K562 (cell line): ENCODE measurements at regions not wholly inside any gene's neighbourhood (a gene's known extent, or its start where the extent isn't known, plus 50 kb on each side); places are given as distances from the start of the nearest gene placed in this dataset.

Experiments
- ATAC-seq: fragments of 200-7000 bp; cut with Tn5 transposase; 3 replicates; pipeline ENCODE4 v1.9.1; 2020; ENCODE audit warnings: moderate library complexity
- BruUV-seq: library from RNA; stranded (reverse); fragments of 400-500 nt; replicated peaks from 2 replicates; lab custom pipeline; 2021; lab: Mats Ljungman, UMichigan
- CTCF ChIA-PET: fragments of 300-600 bp; formaldehyde crosslinking; extraction: SDS; loops from one replicate; lab custom pipeline; 2021; ENCODE audit warnings: low intra/inter-chr PET ratio; lab: Yijun Ruan, JAX
- POLR2A ChIA-PET: fragments of 300-600, 350-650 bp; sonication (Branson Sonifier 250); formaldehyde crosslinking; extraction: SDS; loops from one replicate; lab custom pipeline; 2021; ENCODE audit warnings: antibody characterized with exemption, inconsistent platforms; lab: Yijun Ruan, JAX
- DNase-seq, 4 experiments: peaks; one replicate each; pipeline versions ENCODE4 v3.0.0 to v3.0.0-alpha.2; 2011 to 2018; ENCODE audit warnings: low spot score in 3 of 4, mixed read lengths in 3 of 4; ENCODE audit errors: extremely low read depth in 1 of 4
- FAIRE-seq: peaks from 2 replicates; lab custom pipeline; 2011; peaks lifted over from hg19 to GRCh38; lab: Jason Lieb, UNC
- H2AFZ ChIP-seq: 2 replicates; pipeline ENCODE4 v1.6.0; 2011; ENCODE audit warnings: low read depth, low read length, control low read depth, inconsistent platforms
- H3K27ac ChIP-seq: fragments of 200-600 bp; 3 replicates; pipeline ENCODE4 v1.8.0; 2011; ENCODE audit warnings: low read depth, mild to moderate bottlenecking, control low read depth, inconsistent platforms, low read length, moderate library complexity, mixed read lengths; ENCODE audit errors: extremely low read depth
- H3K27me3 ChIP-seq, 2 experiments: fragments of 300-600 bp in 1 of 2; 2 replicates in 1 of 2; 3 replicates in 1 of 2; pipeline versions ENCODE4 v1.6.0 to v1.8.0; 2011; ENCODE audit warnings: inconsistent platforms in 2 of 2, low read length in 2 of 2, mild to moderate bottlenecking in 1 of 2, mixed read lengths in 1 of 2, moderate library complexity in 1 of 2; ENCODE audit not compliant: control insufficient read depth in 2 of 2, insufficient read depth in 2 of 2
- H3K36me3 ChIP-seq: fragments of 300-600 bp; 3 replicates; pipeline ENCODE4 v1.8.0; 2011; ENCODE audit warnings: mild to moderate bottlenecking, low read length, inconsistent platforms; ENCODE audit not compliant: control insufficient read depth, insufficient read depth
- H3K4me1 ChIP-seq, 2 experiments: fragments of 200-600 bp in 1 of 2; replicated peaks in 1 of 2; 2 replicates in 1 of 2; 3 replicates in 1 of 2; pipeline versions ENCODE4 v1.5.1 to v1.8.0; 2011; ENCODE audit warnings: inconsistent platforms in 2 of 2, low read length in 2 of 2, mild to moderate bottlenecking in 1 of 2, mixed read lengths in 1 of 2, moderate library complexity in 1 of 2; ENCODE audit not compliant: control insufficient read depth in 2 of 2, insufficient read depth in 2 of 2
- H3K4me2 ChIP-seq: 2 replicates; pipeline ENCODE4 v1.6.1; 2011; ENCODE audit warnings: low read length, control low read depth, inconsistent platforms, mixed read lengths; ENCODE audit not compliant: insufficient read depth
- H3K4me3 ChIP-seq: fragments of 200-600 bp; sonication (generic), shearing (Covaris generic); 2 replicates; pipeline ENCODE4 v1.5.1; 2016; ENCODE audit warnings: control low read depth, inconsistent platforms
- H3K79me2 ChIP-seq: fragments of 200-600 bp; 3 replicates; pipeline ENCODE4 v1.8.0; 2011; ENCODE audit warnings: low read length, inconsistent platforms; ENCODE audit not compliant: control insufficient read depth, insufficient read depth
- H3K9ac ChIP-seq, 2 experiments: 2 replicates each; pipeline versions ENCODE4 v1.6.0 to v1.6.1; 2011; ENCODE audit warnings: low read depth in 2 of 2, low read length in 2 of 2, control low read depth in 1 of 2, inconsistent platforms in 1 of 2, mild to moderate bottlenecking in 1 of 2, mixed read lengths in 1 of 2; ENCODE audit not compliant: insufficient read depth in 1 of 2
- H3K9me1 ChIP-seq: one replicate; pipeline ENCODE4 v1.6.0; 2011; ENCODE audit warnings: inconsistent platforms, mild to moderate bottlenecking, low read length, moderate library complexity; ENCODE audit not compliant: control insufficient read depth, insufficient read depth
- H3K9me3 ChIP-seq: replicated peaks from 2 replicates; pipeline ENCODE4 v1.5.1; 2011; ENCODE audit warnings: low read depth, low read length, inconsistent platforms; ENCODE audit not compliant: control insufficient read depth, insufficient read depth
- H4K20me1 ChIP-seq: replicated peaks from 2 replicates; pipeline ENCODE4 v1.6.1; 2011; ENCODE audit warnings: low read length, inconsistent platforms, mixed read lengths; ENCODE audit not compliant: control insufficient read depth, insufficient read depth
- CBX1 ChIP-seq: sonication (generic); IDR thresholded peaks from 2 replicates; pipeline ENCODE4 v1.6.1; 2016; ENCODE audit warnings: antibody characterized with exemption, low read depth, mild to moderate bottlenecking
- GATAD2B ChIP-seq: fragments of 450-650 bp; IDR thresholded peaks from 2 replicates; pipeline ENCODE4 v1.6.1; 2017; ENCODE audit warnings: mild to moderate bottlenecking, borderline replicate concordance
- WGBS: fragments of 100-300 bp; shearing (Covaris generic); methylation state at CpG from one replicate; pipeline ENCODE4 v1.1.6; 2016; ENCODE audit warnings: low coverage, mixed read lengths; ENCODE audit not compliant: insufficient coverage; ENCODE audit errors: missing lambda C conversion rate; 5-methylcytosine and 5-hydroxymethylcytosine counted together
- in situ Hi-C: fragments of 300-500 bp; cut with MboI; formaldehyde crosslinking; loops from 4 replicates; pipeline ENCODE4 v1.15.0; 2018; ENCODE audit warnings: inconsistent platforms, mixed read lengths
- intact Hi-C: fragments of 100-400 bp; cut with micrococcal nuclease; formaldehyde crosslinking; loops from 2 replicates; pipeline ENCODE4 v1.14.2; 2022
- TF ChIP-seq, protein P1 (sequence below): fragments of 250-450 bp; sonication (Bioruptor Pico); IDR thresholded peaks from 2 replicates; pipeline ENCODE4 v1.8.0; 2021; ENCODE audit warnings: moderate library complexity, mild to moderate bottlenecking, inconsistent platforms
- TF ChIP-seq, protein P2 (sequence below): fragments of 200-800 bp; sonication (Bioruptor generic); IDR thresholded peaks from 2 replicates; pipeline ENCODE4 v1.6.1; 2017; ENCODE audit warnings: missing genetic modification characterization, missing compliant biosample characterization
- TF ChIP-seq, protein P3 (sequence below): fragments of 450-650 bp; formaldehyde crosslinking; IDR thresholded peaks from 2 replicates; pipeline ENCODE4 v1.4.0; 2022; ENCODE audit warnings: missing genetic modification characterization

DNA sequence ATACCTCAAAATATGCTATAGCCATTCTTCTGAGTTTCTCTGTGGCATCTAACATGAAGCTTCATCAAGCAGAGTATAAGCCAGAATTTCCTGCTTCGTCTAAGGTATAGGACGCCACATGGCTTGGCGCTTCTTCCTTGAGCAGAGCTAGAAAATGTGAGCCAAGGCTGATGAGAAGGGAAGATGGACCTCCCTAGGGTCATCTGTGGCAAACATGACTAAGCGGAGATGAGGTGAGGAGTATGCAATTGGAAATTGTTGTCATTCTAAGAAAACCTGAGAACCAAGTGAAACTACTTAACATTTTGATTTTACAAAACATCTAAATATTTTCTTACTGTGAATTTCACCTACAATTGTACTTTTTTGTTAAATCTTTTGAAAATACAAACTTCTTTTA, 466.5 kb downstream of the PSAT1 start:
- in situ Hi-C loops (no loop called here), intact Hi-C loops (no loop called here)
- CTCF ChIA-PET, result no interaction called here
- BruUV-seq, result no TSS peak
- no peak overlapping the region for H3K4me2 ChIP-seq
- H3K4me1 ChIP-seq, result no peaks in the 10 kb centered on the region
- H3K9ac ChIP-seq, result no peak overlapping the region
- ATAC-seq (no peak), FAIRE-seq (no peak), DNase-seq (no peak)
- H3K27me3 ChIP-seq, result no peaks in the 10 kb centered on the region
- POLR2A ChIA-PET, result no interaction called here
- H3K79me2 ChIP-seq, result no peaks in the 10 kb centered on the region
- no peak overlapping the region for H2AFZ ChIP-seq
- no peaks in the 10 kb centered on the region for H3K36me3 ChIP-seq
- no peak overlapping the region for H3K4me3 ChIP-seq
- WGBS, result 3% methylated on average over 4 of the region's 4 CpGs
- no peaks in the 10 kb centered on the region for H4K20me1 ChIP-seq
- no peak for TF ChIP-seq GATAD2B
- TF ChIP-seq CBX1, result no peak
- TF ChIP-seq, protein P1, sequence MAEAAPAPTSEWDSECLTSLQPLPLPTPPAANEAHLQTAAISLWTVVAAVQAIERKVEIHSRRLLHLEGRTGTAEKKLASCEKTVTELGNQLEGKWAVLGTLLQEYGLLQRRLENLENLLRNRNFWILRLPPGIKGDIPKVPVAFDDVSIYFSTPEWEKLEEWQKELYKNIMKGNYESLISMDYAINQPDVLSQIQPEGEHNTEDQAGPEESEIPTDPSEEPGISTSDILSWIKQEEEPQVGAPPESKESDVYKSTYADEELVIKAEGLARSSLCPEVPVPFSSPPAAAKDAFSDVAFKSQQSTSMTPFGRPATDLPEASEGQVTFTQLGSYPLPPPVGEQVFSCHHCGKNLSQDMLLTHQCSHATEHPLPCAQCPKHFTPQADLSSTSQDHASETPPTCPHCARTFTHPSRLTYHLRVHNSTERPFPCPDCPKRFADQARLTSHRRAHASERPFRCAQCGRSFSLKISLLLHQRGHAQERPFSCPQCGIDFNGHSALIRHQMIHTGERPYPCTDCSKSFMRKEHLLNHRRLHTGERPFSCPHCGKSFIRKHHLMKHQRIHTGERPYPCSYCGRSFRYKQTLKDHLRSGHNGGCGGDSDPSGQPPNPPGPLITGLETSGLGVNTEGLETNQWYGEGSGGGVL, result no peak
- TF ChIP-seq, protein P2, sequence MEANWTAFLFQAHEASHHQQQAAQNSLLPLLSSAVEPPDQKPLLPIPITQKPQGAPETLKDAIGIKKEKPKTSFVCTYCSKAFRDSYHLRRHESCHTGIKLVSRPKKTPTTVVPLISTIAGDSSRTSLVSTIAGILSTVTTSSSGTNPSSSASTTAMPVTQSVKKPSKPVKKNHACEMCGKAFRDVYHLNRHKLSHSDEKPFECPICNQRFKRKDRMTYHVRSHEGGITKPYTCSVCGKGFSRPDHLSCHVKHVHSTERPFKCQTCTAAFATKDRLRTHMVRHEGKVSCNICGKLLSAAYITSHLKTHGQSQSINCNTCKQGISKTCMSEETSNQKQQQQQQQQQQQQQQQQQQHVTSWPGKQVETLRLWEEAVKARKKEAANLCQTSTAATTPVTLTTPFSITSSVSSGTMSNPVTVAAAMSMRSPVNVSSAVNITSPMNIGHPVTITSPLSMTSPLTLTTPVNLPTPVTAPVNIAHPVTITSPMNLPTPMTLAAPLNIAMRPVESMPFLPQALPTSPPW (CRISPR knock-in tag), result no peak
- TF ChIP-seq, protein P3, sequence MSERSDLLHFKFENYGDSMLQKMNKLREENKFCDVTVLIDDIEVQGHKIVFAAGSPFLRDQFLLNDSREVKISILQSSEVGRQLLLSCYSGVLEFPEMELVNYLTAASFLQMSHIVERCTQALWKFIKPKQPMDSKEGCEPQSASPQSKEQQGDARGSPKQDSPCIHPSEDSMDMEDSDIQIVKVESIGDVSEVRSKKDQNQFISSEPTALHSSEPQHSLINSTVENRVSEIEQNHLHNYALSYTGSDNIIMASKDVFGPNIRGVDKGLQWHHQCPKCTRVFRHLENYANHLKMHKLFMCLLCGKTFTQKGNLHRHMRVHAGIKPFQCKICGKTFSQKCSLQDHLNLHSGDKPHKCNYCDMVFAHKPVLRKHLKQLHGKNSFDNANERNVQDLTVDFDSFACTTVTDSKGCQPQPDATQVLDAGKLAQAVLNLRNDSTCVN (CRISPR knock-in tag), result no peak
- H3K9me1 ChIP-seq, result no peaks in the 10 kb centered on the region
- no peaks in the 10 kb centered on the region for H3K9me3 ChIP-seq
- H3K27ac ChIP-seq, result no peak overlapping the region
